GM23248 (cell line): ENCODE measurements at regions not wholly inside any gene's neighbourhood (a gene's known extent, or its start where the extent isn't known, plus 50 kb on each side); places are given as distances from the start of the nearest gene placed in this dataset.

Experiments used
- EZH2 ChIP-seq: fragments of 200-600 bp; sonication (generic); IDR thresholded peaks from 2 replicates; pipeline ENCODE4 v1.6.1; 2018; ENCODE audit warnings: antibody characterized with exemption, mild to moderate bottlenecking; ENCODE audit not compliant: insufficient read depth, poor library complexity, severe bottlenecking
- EZH2phosphoT487 ChIP-seq: fragments of 200-600 bp; sonication (generic); IDR thresholded peaks from 2 replicates; pipeline ENCODE4 v1.6.1; 2018; ENCODE audit warnings: antibody characterized with exemption, moderate library complexity, mild to moderate bottlenecking, low read depth; ENCODE audit not compliant: insufficient read depth

GRCh38 chr9:32294106-32294505 is 90.3 kb upstream of the ACO1 start:
- TF ChIP-seq EZH2phosphoT487, result no peak
- TF ChIP-seq EZH2, result no peak
